Frontal cortex (tissue), 3 donors: ENCODE measurements at regions not wholly inside any gene's neighbourhood (a gene's known extent, or its start where the extent isn't known, plus 50 kb on each side); places are given as distances from the start of the nearest gene placed in this dataset.
"Not testable (repeated sequence)": the region's sequence is repeated elsewhere in the genome, so short reads cannot be mapped to it uniquely, and the experiment has no call there.

ENCODE experiments used
- DNase-seq, 2 donors: peaks; one replicate each; pipeline ENCODE4 v3.0.0; 2012; ENCODE audit warnings: low spot score in 2 of 2
- FAIRE-seq: peaks from 2 replicates; lab custom pipeline; 2012; peaks lifted over from hg19 to GRCh38; lab: Jason Lieb, UNC
- donor health status: control.
- donor health status: control.
- donor health status: control.

DNA sequence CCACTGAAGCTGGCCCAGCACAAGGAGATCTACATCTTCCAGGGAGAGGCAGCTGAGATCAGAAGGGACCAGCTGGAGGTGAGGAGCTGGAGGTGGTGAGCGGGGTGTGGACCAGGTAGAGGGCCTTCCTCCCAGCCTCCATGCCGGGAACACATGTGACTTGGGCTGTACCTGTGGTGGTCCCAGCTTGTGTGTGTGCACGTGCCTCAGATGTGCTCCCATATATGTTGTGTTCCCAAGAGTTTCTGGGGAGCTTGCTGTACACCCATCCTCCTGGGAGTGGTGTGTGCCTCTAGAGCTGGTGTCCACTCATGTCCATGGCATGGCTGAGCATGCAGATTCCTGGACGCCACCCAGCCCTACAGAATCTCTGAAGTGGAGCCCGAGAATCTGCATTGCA lies 183.7 kb upstream of the AKAP13 start:
- DNase-seq, FAIRE-seq: not testable (repeated sequence)

DNA sequence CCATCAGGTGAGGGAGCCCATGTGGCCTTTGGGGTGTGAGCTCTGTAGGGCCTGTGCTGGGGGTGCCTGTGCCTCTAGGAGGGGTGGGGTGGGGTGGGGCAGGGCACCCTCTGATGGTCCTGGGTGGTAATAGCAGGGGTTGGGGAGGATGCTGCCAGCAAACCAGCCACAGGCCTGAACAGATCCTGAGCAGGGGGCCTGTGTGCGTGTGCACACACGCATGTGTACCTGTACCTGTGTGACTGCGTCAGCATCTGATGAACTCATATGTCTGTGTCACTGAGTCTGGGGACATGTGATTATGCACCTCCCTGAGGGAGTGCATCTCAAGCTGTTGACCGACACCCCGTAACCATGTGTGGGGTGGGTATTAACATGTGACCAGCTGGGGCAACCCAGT lies 182.8 kb upstream of the AKAP13 start:
- not testable (repeated sequence) for DNase-seq, FAIRE-seq

DNA sequence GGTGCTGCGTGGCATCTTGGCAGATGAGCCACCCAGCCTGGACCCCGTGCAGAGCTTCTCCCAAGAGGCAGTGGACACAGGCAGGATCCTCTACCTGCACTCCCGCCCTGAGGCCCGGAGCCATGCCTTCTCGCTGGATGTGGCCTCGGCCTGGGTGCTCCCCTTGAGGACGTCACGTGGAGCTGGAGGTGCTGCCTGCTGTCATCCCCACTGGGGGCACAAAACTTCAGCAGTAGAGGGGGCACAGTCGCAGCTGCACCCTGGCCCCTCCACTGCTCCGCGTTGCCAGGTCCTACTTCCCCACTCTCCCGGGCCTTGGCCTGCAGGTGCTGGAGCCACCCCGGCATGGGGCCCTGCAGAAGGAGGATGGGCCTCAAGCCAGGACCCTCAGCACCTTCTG lies 182.0 kb upstream of the AKAP13 start:
- DNase-seq, FAIRE-seq: not testable (repeated sequence)

DNA sequence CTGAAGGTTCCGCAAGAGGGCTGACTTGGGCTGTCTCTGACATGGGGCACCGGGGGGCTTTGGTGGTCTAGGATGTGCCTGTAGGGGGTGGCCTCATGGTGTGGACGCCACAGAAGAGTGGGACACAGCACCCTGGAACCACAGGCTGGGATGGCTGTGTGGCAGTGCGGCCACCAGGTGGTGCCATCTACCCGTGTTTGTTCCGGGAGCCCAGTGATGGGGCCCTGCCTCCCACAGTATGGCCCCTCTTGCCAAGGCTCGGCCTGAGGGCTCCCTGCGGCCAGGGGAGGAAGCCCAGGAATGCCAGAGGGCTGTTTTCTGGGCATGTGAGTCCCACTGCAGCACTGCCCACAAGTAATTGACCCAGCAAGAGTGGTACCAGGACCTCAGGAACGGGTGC lies 180.2 kb upstream of the AKAP13 start:
- not testable (repeated sequence) for DNase-seq, FAIRE-seq

DNA sequence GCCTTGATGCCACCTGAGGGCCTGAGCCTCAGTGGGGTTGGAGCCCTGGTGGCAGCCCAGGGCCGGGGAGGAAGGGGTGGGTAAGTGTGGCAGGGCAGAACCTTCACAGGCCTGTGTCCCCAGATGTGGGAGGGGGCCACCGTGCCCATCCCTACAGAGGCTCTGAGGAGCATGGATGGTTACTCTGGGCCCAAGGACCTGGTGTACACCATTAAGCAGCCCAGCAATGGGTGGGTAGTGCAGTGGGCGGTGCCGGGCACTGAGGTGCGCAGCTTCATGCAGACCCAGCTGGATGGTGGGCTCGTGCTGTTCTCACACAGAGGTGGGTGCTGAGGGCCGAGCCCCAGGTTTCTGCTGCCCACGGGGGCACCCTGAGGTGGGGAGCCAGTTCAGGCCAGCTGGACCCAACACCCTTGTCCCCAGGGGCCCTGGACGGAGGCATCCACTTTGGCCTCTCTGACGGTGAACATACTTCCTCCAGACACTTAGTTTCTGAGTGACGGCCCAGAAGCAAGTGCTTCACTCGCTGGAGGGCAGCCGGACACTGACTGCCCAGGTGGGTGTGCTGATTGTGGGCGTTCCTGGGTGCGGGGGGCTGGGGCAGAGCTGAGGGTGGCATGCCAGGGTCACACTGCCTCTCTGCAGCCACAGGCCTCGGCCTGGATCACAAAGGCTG lies 179.1 kb upstream of the AKAP13 start:
- DNase-seq, FAIRE-seq: not testable (repeated sequence)

DNA sequence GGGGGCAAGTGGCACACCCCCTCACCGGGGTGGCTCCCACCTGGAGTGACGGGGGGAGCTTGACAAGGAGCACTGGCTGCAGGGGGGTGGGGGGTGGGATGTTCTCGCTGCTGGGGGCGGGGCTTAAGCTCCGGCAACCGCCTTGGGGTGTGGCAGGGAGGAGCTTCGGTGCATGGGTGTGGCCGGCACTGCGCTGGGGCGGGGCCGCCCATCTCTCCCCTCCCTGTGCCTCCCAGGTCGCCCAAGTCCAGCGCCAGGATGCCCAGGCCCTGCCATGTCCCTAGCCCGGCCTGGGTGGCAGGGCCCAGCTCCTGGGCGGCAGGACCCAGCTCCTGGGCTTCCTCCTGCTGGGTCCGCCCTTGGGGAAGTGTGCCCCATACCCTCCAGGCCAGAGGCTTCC lies 175.9 kb upstream of the AKAP13 start:
- DNase-seq, FAIRE-seq: not testable (repeated sequence)

DNA sequence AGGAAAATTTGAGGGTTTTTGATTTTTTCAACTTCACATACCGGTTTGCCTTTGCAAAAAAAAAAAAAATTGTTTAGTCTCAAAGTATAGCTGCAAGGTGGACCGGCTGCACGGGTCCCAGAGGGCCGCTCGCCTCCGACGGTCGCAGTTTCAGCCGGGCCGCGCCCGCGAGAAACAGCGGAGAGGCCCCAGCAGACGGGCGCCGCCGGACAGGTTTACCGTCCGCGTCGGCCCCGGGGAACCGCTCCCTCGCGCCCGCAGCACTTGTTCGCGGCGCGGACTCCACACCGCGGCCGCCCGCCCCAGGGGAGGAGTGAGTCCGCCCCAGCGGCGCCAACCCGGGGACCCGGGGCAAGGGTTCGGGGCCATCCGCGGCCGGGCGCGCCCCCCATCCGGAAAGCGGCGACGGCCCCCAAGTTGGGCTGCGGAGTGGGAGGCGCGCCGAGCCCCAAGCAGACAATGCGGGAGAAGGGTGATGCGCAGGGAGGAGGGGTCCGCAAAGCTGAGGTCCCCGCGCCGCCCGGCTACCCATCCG lies 146.5 kb upstream of the AKAP13 start:
- not testable (repeated sequence) for FAIRE-seq, DNase-seq

DNA sequence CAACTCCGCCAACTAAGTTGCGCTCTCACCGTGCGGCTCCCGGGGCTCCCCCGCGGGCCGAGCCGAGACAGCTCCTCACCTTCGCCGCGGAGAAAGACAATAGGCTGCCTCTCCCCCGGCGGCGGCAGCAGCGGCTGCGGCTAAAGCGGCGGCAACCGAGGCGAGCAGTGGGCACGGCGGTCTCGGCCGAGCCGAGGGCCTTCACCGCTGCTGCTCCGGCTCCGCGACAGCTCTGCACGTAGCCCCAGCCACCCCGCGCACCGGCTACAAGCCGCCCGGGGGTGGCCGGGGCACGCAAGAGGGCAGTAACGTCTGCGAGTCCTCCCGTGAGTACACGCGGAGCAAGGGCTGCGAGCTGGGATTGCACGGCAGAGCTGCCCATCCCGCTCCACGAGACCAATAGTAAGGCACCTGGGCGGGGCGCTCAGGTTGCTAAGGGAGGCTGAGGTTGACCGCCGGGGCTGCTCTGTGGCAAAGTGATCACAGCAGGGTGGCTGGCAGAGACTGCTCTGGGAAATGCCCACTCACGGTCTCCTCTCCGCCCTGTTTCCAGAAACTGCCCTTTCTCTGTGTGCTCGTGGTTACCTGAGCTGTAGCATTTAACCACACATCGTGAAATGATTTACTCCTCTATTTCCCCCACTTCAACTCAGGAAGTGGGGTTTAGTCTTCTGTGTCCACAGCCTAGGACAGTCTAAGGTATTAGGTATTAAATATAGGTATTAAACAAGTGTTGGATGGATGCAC lies 145.8 kb upstream of the AKAP13 start:
- FAIRE-seq, DNase-seq: not testable (repeated sequence)

DNA sequence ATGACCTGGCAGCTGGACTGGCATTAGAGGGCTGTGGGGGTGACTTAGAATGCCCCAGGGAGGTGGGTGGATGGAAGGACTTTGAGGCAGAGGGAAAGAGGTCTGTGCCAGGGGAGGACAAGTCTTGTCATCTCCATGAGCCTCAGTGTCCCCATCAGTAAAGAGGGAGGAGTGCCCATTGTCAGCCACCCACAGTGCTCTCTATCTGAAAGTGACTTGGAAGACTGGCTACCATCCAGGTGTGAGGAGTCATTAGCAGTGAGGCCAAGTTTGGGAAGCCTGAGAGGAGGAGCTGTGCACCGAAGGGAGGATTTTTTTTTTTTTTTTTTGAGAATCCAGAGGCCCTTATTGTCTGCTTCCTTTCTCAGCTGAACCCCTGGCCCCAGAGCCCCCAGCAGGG lies 136.3 kb upstream of the AKAP13 start:
- not testable (repeated sequence) for DNase-seq, FAIRE-seq

DNA sequence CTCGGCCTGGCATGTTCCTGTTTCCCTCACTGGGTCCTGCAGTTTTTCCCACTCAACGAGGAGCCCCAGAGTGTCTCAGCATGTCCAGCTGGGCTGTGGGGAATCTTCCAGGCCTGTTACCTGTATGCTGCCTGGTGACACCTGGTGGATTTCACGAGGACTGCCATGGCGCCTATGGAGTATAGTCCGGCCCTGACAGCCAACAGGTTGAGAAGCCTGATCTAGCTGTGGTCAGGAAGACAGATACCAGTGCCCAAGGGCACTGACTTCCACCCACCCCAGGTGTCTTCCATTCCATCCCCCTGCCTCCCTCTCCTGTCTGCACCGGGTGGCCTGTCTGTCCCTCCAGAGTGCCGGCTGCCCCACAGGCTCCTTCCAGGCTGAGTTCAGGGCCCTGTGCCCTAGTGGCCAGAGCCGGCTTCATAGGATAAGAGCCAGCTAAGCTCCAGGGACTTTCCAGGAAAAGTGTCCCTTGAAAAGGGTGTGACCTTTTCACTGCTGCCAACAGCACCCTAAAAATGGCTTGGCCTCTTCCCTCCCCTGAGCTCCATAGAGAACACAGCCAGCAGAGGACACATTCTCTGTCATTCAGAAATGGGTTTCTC lies 129.4 kb upstream of the AKAP13 start:
- not testable (repeated sequence) for DNase-seq, FAIRE-seq

DNA sequence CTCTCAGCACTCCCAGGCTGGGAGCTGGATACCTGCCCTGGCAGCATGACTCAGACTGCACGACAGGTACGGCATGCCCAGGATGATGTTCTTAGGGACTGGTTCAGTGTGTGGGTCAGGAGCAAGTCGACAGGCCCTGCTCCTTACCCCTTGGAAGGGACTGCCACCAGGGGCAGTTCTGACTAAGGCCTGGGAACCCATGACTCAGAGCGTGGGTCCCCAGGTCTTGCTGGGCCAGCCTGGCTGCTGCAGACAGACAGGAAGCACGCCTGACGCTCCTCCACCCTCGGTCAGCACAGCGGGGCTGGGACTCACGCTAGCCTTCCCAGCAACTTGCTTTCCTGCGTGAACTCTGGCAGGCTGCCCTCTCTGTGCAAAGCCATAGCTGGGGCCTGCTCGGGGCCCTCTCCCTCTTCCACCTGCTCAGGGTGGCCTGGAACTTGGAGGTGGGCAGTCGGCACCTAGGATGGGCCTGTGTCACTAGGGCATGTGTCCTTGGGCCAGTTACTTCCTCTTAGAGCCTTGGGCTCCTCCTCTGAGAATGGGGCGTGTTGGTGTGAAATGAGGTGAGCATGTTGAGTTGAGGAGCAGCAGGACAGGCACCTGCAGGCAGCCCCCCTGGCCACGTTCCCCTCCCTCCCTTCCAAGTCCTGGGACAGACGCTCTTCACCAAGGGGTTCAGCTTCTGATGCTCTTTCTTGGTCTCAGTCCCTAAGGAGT lies 127.0 kb upstream of the AKAP13 start:
- DNase-seq = not testable (repeated sequence)

DNA sequence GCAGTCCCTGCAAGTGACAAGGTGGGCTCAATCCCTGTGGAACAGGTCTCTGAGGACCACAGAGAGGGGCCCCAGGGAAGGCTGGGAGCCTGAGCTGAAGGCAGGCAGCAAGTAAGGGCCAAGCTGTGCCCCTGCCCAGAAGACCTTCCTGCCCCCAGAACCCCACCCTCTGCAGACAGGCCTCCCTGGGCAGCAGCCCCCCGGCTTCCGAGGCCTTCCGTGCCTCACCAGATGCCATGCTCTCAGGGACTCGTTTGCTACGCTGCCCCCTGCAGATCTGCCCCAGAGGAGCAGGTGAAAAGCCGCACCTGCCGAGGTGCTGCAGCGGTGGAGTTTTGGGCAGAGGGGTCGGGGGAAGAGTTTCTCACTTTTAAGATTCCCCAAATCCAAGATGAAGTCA lies 125.4 kb upstream of the AKAP13 start:
- not testable (repeated sequence) for FAIRE-seq, DNase-seq

More for the DNA sequence above, 127.0 kb upstream of the AKAP13 start:
- not testable (repeated sequence) for FAIRE-seq

DNA sequence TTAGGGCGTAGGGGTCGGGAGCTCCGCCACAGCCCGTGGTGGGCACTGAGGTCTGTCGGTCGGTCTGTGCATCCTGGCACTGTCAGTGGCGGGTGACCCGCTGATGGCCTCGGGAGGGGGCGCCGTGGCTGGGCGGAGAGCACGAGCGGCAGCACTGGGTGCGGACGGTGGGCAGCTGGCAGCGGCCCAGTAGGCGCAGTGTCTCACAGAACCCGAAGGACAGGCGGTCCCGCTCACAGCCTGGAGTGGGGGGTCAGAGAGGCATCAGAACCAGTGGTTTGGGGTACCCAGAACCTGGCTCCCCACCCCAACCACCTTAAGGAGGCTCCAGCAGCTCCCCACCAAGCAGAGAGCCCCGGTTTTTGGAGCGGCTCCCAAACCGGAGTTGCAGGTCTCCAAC lies 124.9 kb upstream of the AKAP13 start:
- DNase-seq, FAIRE-seq: not testable (repeated sequence)

DNA sequence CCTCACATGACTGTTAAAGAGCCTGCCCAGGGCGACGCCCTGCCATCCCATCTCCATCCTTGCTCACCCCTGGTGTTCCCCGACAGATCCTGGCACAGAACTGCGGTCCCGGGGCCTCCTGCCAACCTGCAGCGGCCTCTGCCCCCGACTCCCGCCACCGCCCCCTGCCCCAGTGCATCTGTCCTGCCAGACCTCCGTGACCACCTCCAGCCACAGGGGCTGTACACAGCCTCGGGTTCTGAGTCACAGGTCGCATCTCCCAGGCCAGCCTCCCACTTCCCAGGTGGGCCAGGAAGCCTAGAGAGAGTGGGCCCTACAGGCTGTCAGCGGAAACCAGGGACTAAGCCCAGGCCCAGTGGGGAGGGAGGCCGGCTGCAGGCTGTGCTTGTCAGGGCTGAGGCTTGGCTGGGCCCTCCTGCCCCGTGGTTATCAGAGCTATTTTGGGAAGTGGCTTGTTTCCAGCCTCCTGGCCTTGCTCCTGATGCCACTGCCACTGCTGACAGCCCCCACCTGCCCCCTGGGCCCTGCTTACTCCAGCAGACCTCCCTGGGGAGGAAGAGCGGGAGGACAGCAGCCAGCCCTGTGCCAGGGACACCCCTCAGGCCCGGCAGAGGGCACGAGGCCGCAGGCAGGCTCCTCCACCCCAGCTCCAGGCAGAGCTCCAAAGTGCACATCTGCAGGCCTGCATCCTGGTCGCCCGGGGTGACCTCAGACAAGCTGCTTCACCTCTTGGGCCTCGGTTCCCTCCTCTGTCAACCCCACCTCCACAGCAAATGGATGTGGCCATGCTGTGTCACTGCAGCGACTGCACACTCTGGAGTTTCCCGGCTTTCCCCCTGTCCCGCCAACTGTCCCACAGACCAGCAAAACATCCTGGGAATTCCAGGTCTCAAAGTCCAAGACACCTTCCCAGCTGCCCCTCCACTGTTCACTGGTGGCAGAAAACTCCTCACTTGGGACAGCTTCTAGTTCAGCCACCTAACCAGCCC lies 124.1 kb upstream of the AKAP13 start:
- FAIRE-seq, DNase-seq: not testable (repeated sequence)

DNA sequence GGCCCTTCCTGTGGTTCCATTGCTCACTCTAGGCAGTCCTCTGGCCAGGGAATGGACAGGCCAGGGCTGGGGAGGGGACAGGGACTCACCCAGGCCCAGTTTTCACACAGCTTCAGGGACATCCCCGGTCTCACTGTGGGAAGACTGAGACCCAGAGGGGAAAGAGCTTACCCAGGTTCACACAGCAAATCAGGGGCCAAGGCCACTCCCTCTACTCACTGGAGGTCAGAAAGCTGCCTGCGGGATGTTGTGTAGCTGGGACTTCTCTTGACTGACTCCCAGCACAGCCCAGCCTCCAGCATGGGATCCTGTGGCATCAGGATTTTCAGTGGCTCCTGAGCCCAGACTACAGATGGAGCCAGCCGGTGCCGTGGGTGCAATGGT lies 122.3 kb upstream of the AKAP13 start:
- DNase-seq, FAIRE-seq: not testable (repeated sequence)

DNA sequence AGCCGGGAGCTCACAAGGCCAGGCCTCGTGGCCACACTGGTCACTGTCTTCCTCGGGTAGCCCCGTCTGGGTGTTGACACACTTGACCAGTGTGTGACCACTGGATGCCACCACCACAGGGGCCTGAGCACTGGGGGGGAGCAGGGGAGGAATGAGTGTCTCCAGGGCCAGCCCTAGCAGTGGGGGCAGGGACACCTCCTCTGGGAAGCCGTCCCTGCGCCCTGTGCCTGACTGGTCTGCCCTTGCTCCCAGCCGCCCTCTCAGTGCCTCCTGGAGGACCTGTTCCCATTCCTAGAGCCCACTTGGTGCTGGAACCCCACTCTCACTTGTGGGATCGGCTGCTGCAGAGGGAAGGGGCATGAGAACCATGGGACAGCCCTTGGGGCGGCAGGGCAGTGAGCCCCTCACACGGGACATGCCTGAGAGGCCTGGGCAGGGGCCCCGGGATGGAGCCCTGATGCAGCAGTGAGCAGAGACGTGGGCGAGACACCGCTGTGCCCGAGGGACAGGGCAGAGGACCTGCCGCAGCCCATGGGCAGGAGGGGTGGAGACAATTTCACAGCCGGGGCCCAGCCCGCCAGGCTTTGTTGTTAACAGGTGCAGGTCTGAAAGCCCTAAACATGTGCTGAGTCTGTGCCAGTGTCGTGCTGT lies 121.7 kb upstream of the AKAP13 start:
- FAIRE-seq, DNase-seq: not testable (repeated sequence)

DNA sequence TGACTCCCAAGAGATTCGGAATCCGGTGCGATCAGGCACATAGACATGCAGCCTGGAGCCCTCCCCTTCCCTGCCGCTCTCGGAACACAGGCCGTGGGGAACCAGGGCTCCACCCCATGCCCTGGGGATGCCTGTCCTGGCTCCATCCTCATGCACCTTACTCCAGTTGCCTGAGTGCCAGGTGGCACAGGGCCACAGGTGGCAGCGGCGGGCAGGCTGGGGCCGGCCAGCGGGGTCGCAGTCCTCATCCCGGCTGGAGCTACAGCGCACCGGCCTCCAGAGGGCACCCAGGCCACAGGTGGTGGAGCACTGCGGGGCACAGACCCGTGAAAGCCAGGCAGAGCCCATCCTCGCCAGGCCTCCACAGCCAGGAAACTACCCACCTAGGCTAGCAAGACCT lies 119.9 kb upstream of the AKAP13 start:
- not testable (repeated sequence) for DNase-seq, FAIRE-seq

DNA sequence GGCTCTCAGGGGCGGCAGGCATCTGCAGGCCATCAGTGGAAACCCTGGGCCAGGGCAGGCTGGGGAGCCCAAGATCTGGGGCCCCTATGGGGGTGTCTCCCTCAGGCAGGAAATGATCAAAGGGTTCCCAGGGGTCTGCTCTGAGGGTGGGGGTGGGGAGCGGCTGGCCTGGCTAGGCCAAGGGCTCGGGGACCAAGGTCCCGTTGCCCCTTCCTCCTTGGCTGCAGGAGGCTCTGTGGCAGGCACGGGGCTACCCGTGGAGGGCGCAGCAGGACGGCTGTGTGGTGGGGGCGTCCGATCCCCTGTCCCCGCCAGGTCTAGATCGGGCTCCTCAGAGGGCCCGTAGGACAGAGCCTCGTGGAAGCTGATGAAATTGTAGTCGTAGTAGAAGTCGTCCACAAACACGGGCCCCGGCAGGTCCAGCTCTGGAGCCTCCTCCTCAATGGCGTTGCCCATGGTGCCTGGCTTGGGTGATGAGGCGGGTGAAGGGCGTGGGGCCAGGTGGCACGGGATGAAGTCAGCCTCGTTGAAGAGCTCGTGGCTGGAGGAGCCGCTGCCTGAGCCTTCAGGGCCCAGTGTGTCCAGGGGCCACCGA lies 117.8 kb upstream of the AKAP13 start:
- DNase-seq, FAIRE-seq: not testable (repeated sequence)
